OCI-LY1 (cell line): ENCODE measurements at regions not wholly inside any gene's neighbourhood (a gene's known extent, or its start where the extent isn't known, plus 50 kb on each side); places are given as distances from the start of the nearest gene placed in this dataset.

Experiments
- H2AFZ ChIP-seq: fragments of 200-600 bp; sonication (generic), shearing (Covaris generic); 2 replicates; pipeline ENCODE4 v1.6.0; 2014; ENCODE audit warnings: antibody characterized with exemption, mild to moderate bottlenecking, low read length
- H3F3A ChIP-seq: fragments of 200-600 bp; sonication (generic), shearing (Covaris generic); 2 replicates; pipeline ENCODE4 v1.6.0; 2014; ENCODE audit warnings: mild to moderate bottlenecking, antibody characterized with exemption, low read length, moderate library complexity; ENCODE audit not compliant: insufficient read depth
- H3K27ac ChIP-seq: fragments of 200-600 bp; sonication (generic); 2 replicates; pipeline ENCODE4 v1.5.1; 2014; ENCODE audit warnings: low read length, mixed run types, mild to moderate bottlenecking, low read depth; ENCODE audit not compliant: poor library complexity, severe bottlenecking
- H3K27me3 ChIP-seq: fragments of 200-600 bp; sonication (generic); 2 replicates; pipeline ENCODE4 v1.6.0; 2014; ENCODE audit warnings: antibody characterized with exemption, mild to moderate bottlenecking, low read length, moderate library complexity; ENCODE audit not compliant: insufficient read depth
- H3K36me3 ChIP-seq: fragments of 200-600 bp; sonication (generic); 2 replicates; pipeline ENCODE4 v1.6.1; 2014; ENCODE audit warnings: mild to moderate bottlenecking, antibody characterized with exemption, low read length, moderate library complexity, mixed read lengths; ENCODE audit not compliant: insufficient read depth
- H3K4me1 ChIP-seq: fragments of 200-600 bp; sonication (generic); 2 replicates; pipeline ENCODE4 v1.5.1; 2014; ENCODE audit warnings: mild to moderate bottlenecking, low read length, moderate library complexity; ENCODE audit not compliant: insufficient read depth, severe bottlenecking
- H3K4me2 ChIP-seq: fragments of 200-600 bp; sonication (generic), shearing (Covaris generic); 2 replicates; pipeline ENCODE4 v1.6.1; 2014; ENCODE audit warnings: low read length
- H3K4me3 ChIP-seq: fragments of 200-600 bp; sonication (generic); 2 replicates; pipeline ENCODE4 v1.5.1; 2014; ENCODE audit warnings: low read length, low read depth, mild to moderate bottlenecking, mixed read lengths; ENCODE audit not compliant: poor library complexity, severe bottlenecking
- H3K79me2 ChIP-seq: fragments of 200-600 bp; shearing (Covaris generic); 2 replicates; pipeline ENCODE4 v1.6.1; 2016; ENCODE audit warnings: mixed run types, low read length, mixed read lengths; ENCODE audit not compliant: insufficient read depth
- H3K9ac ChIP-seq: fragments of 200-600 bp; sonication (generic), shearing (Covaris generic); 2 replicates; pipeline ENCODE4 v1.6.1; 2014; ENCODE audit warnings: mild to moderate bottlenecking, low read length, mixed read lengths
- H3K9me2 ChIP-seq: fragments of 200-600 bp; sonication (generic), shearing (Covaris generic); 2 replicates; pipeline ENCODE4 v1.6.1; 2014; ENCODE audit warnings: low read depth, mild to moderate bottlenecking, low read length, mixed read lengths
- H3K9me3 ChIP-seq: fragments of 200-600 bp; shearing (Covaris generic); 2 replicates; pipeline ENCODE4 v1.6.1; 2014; ENCODE audit warnings: low read length, mixed read lengths
- H4K20me1 ChIP-seq: fragments of 200-600 bp; sonication (generic), shearing (Covaris generic); 2 replicates; pipeline ENCODE4 v1.6.0; 2016; ENCODE audit warnings: mild to moderate bottlenecking, low read length; ENCODE audit not compliant: insufficient read depth
- CTCF ChIP-seq: fragments of 200-600 bp; sonication (generic), shearing (Covaris generic); IDR thresholded peaks from 2 replicates; pipeline ENCODE4 v1.5.1; 2017; ENCODE audit warnings: mild to moderate bottlenecking, antibody characterized with exemption, low read length, moderate library complexity, mixed read lengths
- EZH2 ChIP-seq: fragments of 200-600 bp; sonication (generic), shearing (Covaris generic); IDR thresholded peaks from 2 replicates; pipeline ENCODE4 v1.8.0; 2017; ENCODE audit warnings: borderline replicate concordance, mixed run types, mild to moderate bottlenecking, antibody characterized with exemption, low read length, moderate library complexity, mixed read lengths

GRCh38 chr10:111379534-111380187 is 302.8 kb downstream of the ADRA2A start:
- H3K4me3 ChIP-seq = no peak overlapping the region
- no peaks in the 10 kb centered on the region for H3K27me3 ChIP-seq
- no peaks in the 10 kb centered on the region for H3K79me2 ChIP-seq
- no peaks in the 10 kb centered on the region for H3F3A ChIP-seq
- no peaks in the 10 kb centered on the region for H3K4me1 ChIP-seq
- H3K36me3 ChIP-seq = no peaks in the 10 kb centered on the region
- no peaks in the 10 kb centered on the region for H3K9me3 ChIP-seq
- no peak overlapping the region for H3K9ac ChIP-seq
- H2AFZ ChIP-seq = no peak overlapping the region
- no peak overlapping the region for H3K27ac ChIP-seq
- TF ChIP-seq CTCF (no peak), EZH2 (no peak)
- no peak overlapping the region for H3K4me2 ChIP-seq
- H4K20me1 ChIP-seq = no peaks in the 10 kb centered on the region
- no peaks in the 10 kb centered on the region for H3K9me2 ChIP-seq

- TF ChIP-seq EZH2 = no peak
- no peak for TF ChIP-seq CTCF
- no peaks in the 10 kb centered on the region for H3F3A ChIP-seq
- H4K20me1 ChIP-seq = no peaks in the 10 kb centered on the region
- H3K27me3 ChIP-seq = no peaks in the 10 kb centered on the region
- no peaks in the 10 kb centered on the region for H3K79me2 ChIP-seq
- H3K4me1 ChIP-seq = no peaks in the 10 kb centered on the region
- no peaks in the 10 kb centered on the region for H3K9me2 ChIP-seq
- H3K9ac ChIP-seq = no peak overlapping the region
- H2AFZ ChIP-seq = no peak overlapping the region
- H3K27ac ChIP-seq = no peak overlapping the region
- H3K36me3 ChIP-seq = no peaks in the 10 kb centered on the region
- no peaks in the 10 kb centered on the region for H3K9me3 ChIP-seq
- no peak overlapping the region for H3K4me2 ChIP-seq
- H3K4me3 ChIP-seq = no peak overlapping the region
Measured at GRCh38 chr10:111384556-111384955, 307.7 kb downstream of the ADRA2A start.

GRCh38 chr10:111390813-111391563 is 314.2 kb downstream of the ADRA2A start:
- H3K4me3 ChIP-seq = no peak overlapping the region
- H3K4me1 ChIP-seq = no peaks in the 10 kb centered on the region
- H3F3A ChIP-seq = no peaks in the 10 kb centered on the region
- H4K20me1 ChIP-seq = no peaks in the 10 kb centered on the region
- H3K9ac ChIP-seq = no peak overlapping the region
- H3K27ac ChIP-seq = no peak overlapping the region
- H3K4me2 ChIP-seq = no peak overlapping the region
- no peaks in the 10 kb centered on the region for H3K9me2 ChIP-seq
- no peaks in the 10 kb centered on the region for H3K27me3 ChIP-seq
- H3K79me2 ChIP-seq = no peaks in the 10 kb centered on the region
- H3K36me3 ChIP-seq = no peaks in the 10 kb centered on the region
- no peak overlapping the region for H2AFZ ChIP-seq
- H3K9me3 ChIP-seq = no peaks in the 10 kb centered on the region
- no peak for TF ChIP-seq EZH2
- TF ChIP-seq CTCF = no peak
